Glutamatergic neuron (in vitro differentiated cells): ENCODE measurements at regions not wholly inside any gene's neighbourhood (a gene's known extent, or its start where the extent isn't known, plus 50 kb on each side); places are given as distances from the start of the nearest gene placed in this dataset.

ENCODE experiments used
- DNase-seq: peaks from one replicate; pipeline ENCODE4 v3.0.0; 2022
- H3K27ac Mint-ChIP-seq: one replicate; pipeline ENCODE4 v1.8.0; 2020; ENCODE audit warnings: mild to moderate bottlenecking, mixed read lengths, inconsistent platforms; ENCODE audit not compliant: unreplicated experiment
- H3K27me3 Mint-ChIP-seq: one replicate; pipeline ENCODE4 v1.8.0; 2020; ENCODE audit warnings: mild to moderate bottlenecking, moderate library complexity, mixed read lengths, inconsistent platforms; ENCODE audit not compliant: unreplicated experiment
- H3K36me3 Mint-ChIP-seq: one replicate; pipeline ENCODE4 v1.8.0; 2020; ENCODE audit warnings: mild to moderate bottlenecking, mixed read lengths, inconsistent platforms; ENCODE audit not compliant: unreplicated experiment
- H3K4me1 Mint-ChIP-seq: one replicate; pipeline ENCODE4 v1.8.0; 2020; ENCODE audit warnings: mild to moderate bottlenecking, low read depth, mixed read lengths, inconsistent platforms; ENCODE audit not compliant: unreplicated experiment
- H3K4me3 Mint-ChIP-seq: one replicate; pipeline ENCODE4 v1.8.0; 2020; ENCODE audit warnings: mild to moderate bottlenecking, mixed read lengths, inconsistent platforms; ENCODE audit not compliant: unreplicated experiment
- H3K9me3 Mint-ChIP-seq: one replicate; pipeline ENCODE4 v1.8.0; 2020; ENCODE audit warnings: mild to moderate bottlenecking, moderate library complexity, mixed read lengths, inconsistent platforms; ENCODE audit not compliant: unreplicated experiment
- TF ChIP-seq, protein P1 (sequence below): fragments of 200-600 bp; sonication (generic); IDR thresholded peaks from one replicate; pipeline ENCODE4 v1.5.0; 2021; ENCODE audit not compliant: partially characterized antibody, unreplicated experiment

DNA sequence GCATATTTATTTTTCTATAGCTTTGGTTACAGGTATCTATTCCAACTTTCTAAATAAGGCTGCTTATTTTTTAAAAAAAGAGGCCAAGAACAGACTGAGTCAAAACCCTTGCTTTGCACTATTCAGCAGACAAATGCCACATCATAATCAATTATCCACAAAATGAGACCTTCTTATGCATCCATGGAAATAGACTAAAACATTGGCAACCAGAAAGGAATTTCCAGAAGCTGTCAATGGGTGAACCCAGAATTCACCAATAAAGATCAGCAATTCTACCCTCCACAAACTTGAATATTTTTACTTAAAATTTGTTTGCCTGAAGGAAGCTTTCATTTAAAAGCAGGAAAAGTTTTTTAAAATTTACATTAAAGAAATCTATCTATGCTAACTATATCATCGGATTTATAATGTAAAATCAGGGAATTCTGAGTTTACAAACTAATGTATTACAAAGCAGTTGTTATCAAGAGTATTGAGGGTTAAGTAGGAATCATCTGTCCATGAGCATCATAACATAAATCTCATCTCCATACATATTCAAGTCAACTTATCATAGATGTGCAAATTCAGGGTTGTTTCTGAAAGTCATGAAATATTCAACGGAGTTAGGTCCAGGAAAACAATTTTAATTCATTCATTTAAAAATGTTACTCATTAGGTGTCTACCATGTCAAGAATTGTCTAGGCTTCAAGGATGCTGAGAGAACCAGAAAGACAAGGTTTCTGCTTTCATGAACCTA is 548.0 kb downstream of the SATB2 start:
- Mint-ChIP-seq H3K27me3 (no peaks in the 10 kb centered on the region), H3K36me3 (no peaks in the 10 kb centered on the region), H3K4me3 (no peak overlapping the region), H3K27ac (no peak overlapping the region), H3K4me1 (no peaks in the 10 kb centered on the region), H3K9me3 (peaks cover 2% of the 10 kb centered on the region)
- DNase-seq: no peak
- TF ChIP-seq, protein P1, sequence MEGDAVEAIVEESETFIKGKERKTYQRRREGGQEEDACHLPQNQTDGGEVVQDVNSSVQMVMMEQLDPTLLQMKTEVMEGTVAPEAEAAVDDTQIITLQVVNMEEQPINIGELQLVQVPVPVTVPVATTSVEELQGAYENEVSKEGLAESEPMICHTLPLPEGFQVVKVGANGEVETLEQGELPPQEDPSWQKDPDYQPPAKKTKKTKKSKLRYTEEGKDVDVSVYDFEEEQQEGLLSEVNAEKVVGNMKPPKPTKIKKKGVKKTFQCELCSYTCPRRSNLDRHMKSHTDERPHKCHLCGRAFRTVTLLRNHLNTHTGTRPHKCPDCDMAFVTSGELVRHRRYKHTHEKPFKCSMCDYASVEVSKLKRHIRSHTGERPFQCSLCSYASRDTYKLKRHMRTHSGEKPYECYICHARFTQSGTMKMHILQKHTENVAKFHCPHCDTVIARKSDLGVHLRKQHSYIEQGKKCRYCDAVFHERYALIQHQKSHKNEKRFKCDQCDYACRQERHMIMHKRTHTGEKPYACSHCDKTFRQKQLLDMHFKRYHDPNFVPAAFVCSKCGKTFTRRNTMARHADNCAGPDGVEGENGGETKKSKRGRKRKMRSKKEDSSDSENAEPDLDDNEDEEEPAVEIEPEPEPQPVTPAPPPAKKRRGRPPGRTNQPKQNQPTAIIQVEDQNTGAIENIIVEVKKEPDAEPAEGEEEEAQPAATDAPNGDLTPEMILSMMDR: no peak

DNA sequence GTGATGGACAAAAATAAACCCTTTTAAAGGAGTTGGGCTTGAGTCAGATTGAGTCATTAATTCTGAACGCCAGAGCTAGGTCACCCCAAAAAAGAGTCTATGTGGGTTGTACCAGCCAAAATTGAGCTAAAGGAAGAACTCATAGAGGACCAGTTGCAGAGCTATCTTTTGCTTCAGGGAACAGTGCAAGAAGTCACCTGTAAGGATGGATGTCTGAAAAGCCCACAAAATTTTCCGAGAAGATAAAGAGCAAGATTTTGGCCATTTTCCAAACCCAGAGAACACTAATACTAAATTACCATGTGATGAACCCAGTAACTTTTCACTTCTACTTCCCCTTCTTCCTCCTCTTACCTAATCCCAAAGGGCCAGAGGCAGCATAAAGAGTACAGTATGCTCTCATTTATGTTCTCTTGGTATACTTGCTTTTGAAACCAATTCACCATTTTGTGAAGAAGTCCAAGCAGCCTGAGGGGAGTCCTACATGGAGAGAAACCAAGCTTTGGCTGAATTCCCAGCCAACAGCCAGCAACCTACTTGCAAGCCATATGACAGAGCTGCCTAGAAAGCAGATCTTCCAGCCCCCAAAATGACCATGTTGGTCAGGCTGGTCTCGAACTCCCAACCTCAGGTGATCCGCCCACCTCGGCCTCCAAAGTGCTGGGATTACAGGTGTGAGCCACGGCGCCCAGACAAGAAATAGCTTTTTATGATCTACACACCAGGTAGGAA is 551.7 kb downstream of the SATB2 start:
- H3K27ac Mint-ChIP-seq: no peak overlapping the region
- H3K27me3 Mint-ChIP-seq: no peaks in the 10 kb centered on the region
- DNase-seq: no peak
- H3K4me3 Mint-ChIP-seq: no peak overlapping the region
- no peaks in the 10 kb centered on the region for H3K4me1 Mint-ChIP-seq
- TF ChIP-seq, protein P1: no peak
- peaks cover 2% of the 10 kb centered on the region for H3K9me3 Mint-ChIP-seq
- H3K36me3 Mint-ChIP-seq: no peaks in the 10 kb centered on the region

DNA sequence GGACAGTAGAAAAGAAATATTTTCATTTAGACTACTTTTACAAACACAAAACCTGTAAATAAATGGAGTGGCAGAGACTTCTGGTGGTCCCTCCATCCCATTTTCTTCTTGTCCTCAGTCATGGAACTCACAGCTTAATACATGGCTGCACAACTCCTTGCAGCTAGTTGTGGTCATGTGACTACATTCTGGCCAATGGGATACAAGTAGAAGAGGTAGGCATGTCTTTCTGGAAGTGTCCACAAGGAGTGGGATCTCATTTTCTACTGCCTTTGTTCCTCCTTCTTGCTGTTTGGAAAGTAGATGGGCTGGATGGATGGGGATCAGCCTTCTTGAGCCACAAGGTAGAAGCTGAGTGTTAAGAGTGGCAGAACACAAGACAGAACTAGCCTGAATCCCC is 555.8 kb downstream of the SATB2 start:
- Mint-ChIP-seq H3K27ac (no peak overlapping the region), H3K27me3 (no peaks in the 10 kb centered on the region), H3K36me3 (no peaks in the 10 kb centered on the region), H3K9me3 (peaks cover 2% of the 10 kb centered on the region), H3K4me3 (no peak overlapping the region), H3K4me1 (no peaks in the 10 kb centered on the region)
- no peak for DNase-seq
- TF ChIP-seq, protein P1: no peak

DNA sequence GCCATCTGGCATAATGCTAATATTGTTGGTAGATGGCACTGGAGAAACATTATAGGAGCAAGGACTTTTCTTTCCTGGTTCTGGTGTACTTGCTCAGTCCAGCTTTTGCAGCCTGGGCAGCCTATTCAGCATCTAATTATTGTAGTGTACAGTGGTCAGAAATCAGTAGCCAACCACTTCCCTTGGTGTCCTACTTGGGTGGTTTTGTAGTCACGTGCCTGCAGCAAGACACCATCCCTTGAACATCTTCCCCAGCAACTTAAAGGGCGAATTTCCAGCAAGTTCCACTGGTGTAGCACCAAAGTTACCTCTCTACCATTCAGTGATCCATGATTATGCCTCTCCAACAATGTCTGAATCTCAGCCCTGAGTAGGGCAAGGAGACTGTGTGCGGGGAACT is 557.6 kb downstream of the SATB2 start:
- no peak overlapping the region for H3K27ac Mint-ChIP-seq
- H3K4me3 Mint-ChIP-seq: no peak overlapping the region
- no peaks in the 10 kb centered on the region for H3K27me3 Mint-ChIP-seq
- no peak for DNase-seq
- TF ChIP-seq, protein P1: no peak
- H3K4me1 Mint-ChIP-seq: no peaks in the 10 kb centered on the region
- peaks cover 2% of the 10 kb centered on the region for H3K9me3 Mint-ChIP-seq
- no peaks in the 10 kb centered on the region for H3K36me3 Mint-ChIP-seq

DNA sequence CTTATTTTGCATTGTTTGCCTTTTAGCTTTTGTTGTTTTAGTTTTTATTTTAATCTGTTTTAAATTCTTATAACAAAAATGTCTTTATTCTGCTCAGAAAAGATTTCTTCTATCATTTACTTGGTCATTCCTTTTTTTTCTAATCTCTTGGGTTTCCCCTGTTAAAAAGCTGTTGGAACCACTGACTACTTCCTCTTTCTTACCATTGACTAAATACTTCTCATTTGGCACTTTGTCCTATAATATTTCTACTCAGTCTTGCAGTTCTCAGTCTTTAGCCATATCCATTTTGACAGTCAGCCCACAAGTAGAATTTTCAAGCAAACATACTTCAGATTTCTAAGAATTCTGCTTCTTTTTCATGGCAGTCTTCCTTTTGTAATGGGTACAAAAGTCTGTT is 567.2 kb downstream of the SATB2 start:
- Mint-ChIP-seq H3K9me3 (no peaks in the 10 kb centered on the region), H3K36me3 (no peaks in the 10 kb centered on the region), H3K27ac (no peak overlapping the region), H3K4me1 (peaks cover 3% of the 10 kb centered on the region), H3K4me3 (no peak overlapping the region), H3K27me3 (no peaks in the 10 kb centered on the region)
- TF ChIP-seq, protein P1: no peak
- no peak for DNase-seq
